HL-60 (cell line): ENCODE measurements at regions not wholly inside any gene's neighbourhood (a gene's known extent, or its start where the extent isn't known, plus 50 kb on each side); places are given as distances from the start of the nearest gene placed in this dataset.

ENCODE experiments used
- CTCF ChIP-seq: IDR thresholded peaks from one replicate; pipeline ENCODE4 v1.5.1; 2011; ENCODE audit warnings: low read length, control low read depth, inconsistent platforms; ENCODE audit not compliant: insufficient read depth
- GABPA ChIP-seq: IDR thresholded peaks from 2 replicates; pipeline ENCODE4 v1.6.1; 2012; ENCODE audit warnings: low read depth
- POLR2AphosphoS5 ChIP-seq: IDR thresholded peaks from 2 replicates; pipeline ENCODE4 v1.6.1; 2012; ENCODE audit warnings: low read depth

- TF ChIP-seq CTCF = no peak
- TF ChIP-seq POLR2AphosphoS5 = no peak
- no peak for TF ChIP-seq GABPA
Measured at GRCh38 chr13:86945584-86945983, 725.6 kb upstream of the SLITRK5 start.
